Upper lobe of left lung (tissue), 6 donors: ENCODE measurements at regions not wholly inside any gene's neighbourhood (a gene's known extent, or its start where the extent isn't known, plus 50 kb on each side); places are given as distances from the start of the nearest gene placed in this dataset.

Source experiments
- ATAC-seq, 2 donors: fragments of 200-7000 bp; cut with Tn5 transposase; one replicate each; pipeline ENCODE4 v1.9.1; 2022; ENCODE audit warnings: mild to moderate bottlenecking in 2 of 2, moderate library complexity in 2 of 2; ENCODE audit not compliant: low FRiP score in 2 of 2
- DNase-seq, 2 donors: peaks; one replicate each; pipeline ENCODE4 v3.0.0-alpha.2; 2019 to 2020
- H3K27ac ChIP-seq, 4 donors: fragments of 200-600 bp; sonication (generic); one replicate each; pipeline ENCODE4 v1.5.1; 2016 to 2019
- H3K27me3 ChIP-seq, 4 donors: fragments of 200-600 bp; sonication (generic); one replicate each; pipeline ENCODE4 v1.5.1; 2017 to 2019
- H3K36me3 ChIP-seq, 4 donors: fragments of 200-600 bp; sonication (generic); one replicate each; pipeline ENCODE4 v1.5.1; 2016 to 2019
- H3K4me1 ChIP-seq, 4 donors: fragments of 200-600 bp; sonication (generic); one replicate each; pipeline ENCODE4 v1.5.1; 2018 to 2019
- H3K4me3 ChIP-seq, 4 donors: fragments of 200-600 bp; sonication (generic); one replicate each; pipeline ENCODE4 v1.5.1; 2017 to 2019; ENCODE audit warnings: mild to moderate bottlenecking in 2 of 4, moderate library complexity in 1 of 4
- H3K9me3 ChIP-seq, 4 donors: fragments of 200-600 bp; sonication (generic); one replicate each; pipeline ENCODE4 v1.5.1; 2018 to 2019
- EP300 ChIP-seq, 4 donors: sonication (generic); formaldehyde crosslinking; IDR thresholded peaks; one replicate each; pipeline ENCODE4 v1.5.1; 2017; ENCODE audit warnings: antibody characterized with exemption in 4 of 4, control low read depth in 2 of 4
- POLR2A ChIP-seq, 4 donors: fragments of 450-650 bp; IDR thresholded peaks; one replicate each; pipeline ENCODE4 v1.5.1; 2016 to 2017; ENCODE audit warnings: antibody characterized with exemption in 4 of 4, mild to moderate bottlenecking in 2 of 4
- POLR2AphosphoS5 ChIP-seq, 2 donors: sonication (generic); formaldehyde crosslinking; IDR thresholded peaks; one replicate each; pipeline ENCODE4 v1.5.1; 2017; ENCODE audit warnings: antibody characterized with exemption in 2 of 2
- WGBS, 2 donors: methylation state at CpG; one replicate each; pipeline ENCODE4 v1.1.5; 2017 to 2018; 5-methylcytosine and 5-hydroxymethylcytosine counted together
- TF ChIP-seq, protein P1 (sequence below), 6 experiments: fragments of 450-650 bp in 4 of 6; fragments of 200-600 bp in 2 of 6; sonication (generic) in 2 of 6; IDR thresholded peaks; one replicate each; pipeline ENCODE4 v1.5.1; 2016 to 2019; ENCODE audit warnings: antibody characterized with exemption in 6 of 6
- donor health status: DM: no; HTN: no; CAD: no; lungs with moderate emphysema.
- donor health status: DM: no; HTN: yes; CAD: no; lungs with severe emphysema.

GRCh38 chr5:142481410-142481809 lies 156.6 kb upstream of the SPRY4 start:
- H3K9me3 ChIP-seq = peaks cover 0 to 8% (median 7%) of the 10 kb centered on the region in 4 donors
- DNase-seq (no peak), ATAC-seq (no peak)
- H3K36me3 ChIP-seq = no peaks in the 10 kb centered on the region
- WGBS, 2 donors = 79 to 86% methylated on average over 3 of the region's 3 CpGs
- no peaks in the 10 kb centered on the region for H3K27me3 ChIP-seq
- H3K27ac ChIP-seq = no peak overlapping the region
- H3K4me1 ChIP-seq = no peaks in the 10 kb centered on the region
- TF ChIP-seq POLR2AphosphoS5 (IDR thresholded peaks at IDR 0.05) = no peak
- no peak for TF ChIP-seq POLR2A (IDR thresholded peaks at IDR 0.05)
- TF ChIP-seq, protein P1, sequence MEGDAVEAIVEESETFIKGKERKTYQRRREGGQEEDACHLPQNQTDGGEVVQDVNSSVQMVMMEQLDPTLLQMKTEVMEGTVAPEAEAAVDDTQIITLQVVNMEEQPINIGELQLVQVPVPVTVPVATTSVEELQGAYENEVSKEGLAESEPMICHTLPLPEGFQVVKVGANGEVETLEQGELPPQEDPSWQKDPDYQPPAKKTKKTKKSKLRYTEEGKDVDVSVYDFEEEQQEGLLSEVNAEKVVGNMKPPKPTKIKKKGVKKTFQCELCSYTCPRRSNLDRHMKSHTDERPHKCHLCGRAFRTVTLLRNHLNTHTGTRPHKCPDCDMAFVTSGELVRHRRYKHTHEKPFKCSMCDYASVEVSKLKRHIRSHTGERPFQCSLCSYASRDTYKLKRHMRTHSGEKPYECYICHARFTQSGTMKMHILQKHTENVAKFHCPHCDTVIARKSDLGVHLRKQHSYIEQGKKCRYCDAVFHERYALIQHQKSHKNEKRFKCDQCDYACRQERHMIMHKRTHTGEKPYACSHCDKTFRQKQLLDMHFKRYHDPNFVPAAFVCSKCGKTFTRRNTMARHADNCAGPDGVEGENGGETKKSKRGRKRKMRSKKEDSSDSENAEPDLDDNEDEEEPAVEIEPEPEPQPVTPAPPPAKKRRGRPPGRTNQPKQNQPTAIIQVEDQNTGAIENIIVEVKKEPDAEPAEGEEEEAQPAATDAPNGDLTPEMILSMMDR (IDR thresholded peaks at IDR 0.05) = no peak
- no peak overlapping the region for H3K4me3 ChIP-seq

GRCh38 chr5:142479854-142480519 lies 155.2 kb upstream of the SPRY4 start:
- H3K4me1 ChIP-seq = no peaks in the 10 kb centered on the region
- no peak for TF ChIP-seq EP300 (IDR thresholded peaks at IDR 0.05)
- TF ChIP-seq POLR2A (IDR thresholded peaks at IDR 0.05) = no peak
- TF ChIP-seq POLR2AphosphoS5 (IDR thresholded peaks at IDR 0.05) = no peak
- TF ChIP-seq, protein P1 (IDR thresholded peaks at IDR 0.05) = no peak
- peaks cover 0 to 8% (median 7%) of the 10 kb centered on the region in 4 donors for H3K9me3 ChIP-seq
- H3K36me3 ChIP-seq = no peaks in the 10 kb centered on the region
- H3K4me3 ChIP-seq = no peak overlapping the region
- no peaks in the 10 kb centered on the region for H3K27me3 ChIP-seq
- no peak overlapping the region for H3K27ac ChIP-seq
- WGBS, 2 donors = 65 to 67% methylated on average over 3 of the region's 3 CpGs
- ATAC-seq (no peak), DNase-seq (no peak)

GRCh38 chr5:142479150-142479549 lies 154.3 kb upstream of the SPRY4 start:
- Histone ChIP-seq H3K4me3 (no peak overlapping the region), H3K36me3 (no peaks in the 10 kb centered on the region), H3K9me3 (peaks cover 0 to 8% (median 7%) of the 10 kb centered on the region in 4 donors), H3K27me3 (no peaks in the 10 kb centered on the region), H3K4me1 (no peaks in the 10 kb centered on the region), H3K27ac (no peak overlapping the region)
- no peak for DNase-seq
- ATAC-seq = no peak
- TF ChIP-seq EP300 (IDR thresholded peaks at IDR 0.05) (no peak), POLR2A (IDR thresholded peaks at IDR 0.05) (no peak), POLR2AphosphoS5 (IDR thresholded peaks at IDR 0.05) (no peak)
- TF ChIP-seq, protein P1 (IDR thresholded peaks at IDR 0.05) = no peak

DNA sequence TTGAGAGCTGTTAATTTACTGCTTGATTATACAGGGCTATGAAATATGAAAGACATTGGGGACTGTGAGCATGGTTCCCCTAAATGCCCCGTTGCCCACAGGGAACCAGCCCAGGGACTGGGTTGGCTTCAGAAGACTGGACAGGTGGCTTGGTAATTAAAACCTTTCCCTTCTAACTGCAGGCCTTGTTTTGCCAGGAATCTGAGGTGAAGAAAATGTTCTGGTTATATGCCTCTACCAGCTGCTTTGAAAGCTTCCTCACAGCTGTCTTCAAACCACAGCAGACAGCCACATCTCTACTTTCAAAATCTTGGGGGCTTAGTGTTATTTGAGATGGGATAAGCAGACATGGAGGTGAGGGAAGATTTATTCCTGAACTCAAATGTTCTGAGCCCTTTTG lies 153.3 kb upstream of the SPRY4 start:
- 79 to 80% methylated on average over 1 of the region's 1 CpG for WGBS, 2 donors
- ATAC-seq = no peak
- no peak overlapping the region for H3K4me3 ChIP-seq

More for the DNA sequence above, 153.3 kb upstream of the SPRY4 start:
- Histone ChIP-seq H3K27me3 (no peaks in the 10 kb centered on the region), H3K27ac (no peak overlapping the region), H3K9me3 (peaks cover 0 to 8% (median 7%) of the 10 kb centered on the region in 4 donors), H3K4me1 (no peaks in the 10 kb centered on the region), H3K36me3 (no peaks in the 10 kb centered on the region)
- no peak for DNase-seq
- TF ChIP-seq POLR2A (IDR thresholded peaks at IDR 0.05) (no peak), EP300 (IDR thresholded peaks at IDR 0.05) (no peak)
- TF ChIP-seq, protein P1 (IDR thresholded peaks at IDR 0.05) = no peak
